H7 (cell line): ENCODE measurements at regions not wholly inside any gene's neighbourhood (a gene's known extent, or its start where the extent isn't known, plus 50 kb on each side); places are given as distances from the start of the nearest gene placed in this dataset.

Experiments used
- DNase-seq: peaks from one replicate; pipeline ENCODE4 v3.0.0; 2012
- H3K27me3 ChIP-seq: 2 replicates; pipeline ENCODE4 v1.6.0; 2011; ENCODE audit warnings: mild to moderate bottlenecking, low read length; ENCODE audit not compliant: control insufficient read depth, insufficient read depth
- H3K36me3 ChIP-seq: replicated peaks from 2 replicates; pipeline ENCODE4 v1.5.1; 2011; ENCODE audit warnings: low read length; ENCODE audit not compliant: control insufficient read depth, insufficient read depth
- H3K4me3 ChIP-seq: 2 replicates; pipeline ENCODE4 v1.5.1; 2011; ENCODE audit warnings: low read depth, mild to moderate bottlenecking, control low read depth, low read length, moderate library complexity; ENCODE audit not compliant: insufficient read depth

GRCh38 chr13:109576331-109576813, 210.0 kb downstream of the IRS2 start:
- Histone ChIP-seq H3K4me3 (no peak overlapping the region), H3K36me3 (no peaks in the 10 kb centered on the region)

DNA sequence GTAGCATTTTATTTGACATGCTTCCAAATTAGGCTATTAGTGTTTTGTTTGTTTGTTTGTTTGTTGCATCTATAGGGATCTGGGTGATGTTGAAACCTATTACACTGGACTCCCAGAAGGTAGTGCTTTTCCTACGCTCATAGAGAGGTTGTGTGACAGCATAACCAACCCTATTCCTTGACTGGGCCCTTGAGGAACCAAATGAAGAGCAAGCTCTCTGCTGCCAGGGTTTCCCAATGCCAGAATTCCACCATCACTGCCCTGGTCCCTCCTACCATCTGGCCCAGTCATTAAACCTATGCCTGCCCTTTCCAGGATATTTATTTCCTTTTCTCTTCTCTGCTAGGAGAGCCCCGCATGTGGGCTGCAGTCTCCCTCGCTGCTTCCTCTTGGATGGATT, 210.6 kb downstream of the IRS2 start:
- no peak for DNase-seq
- no peaks in the 10 kb centered on the region for H3K36me3 ChIP-seq
- no peaks in the 10 kb centered on the region for H3K27me3 ChIP-seq
- H3K4me3 ChIP-seq, result no peak overlapping the region

More at GRCh38 chr13:109576331-109576813, 210.0 kb downstream of the IRS2 start:
- no peaks in the 10 kb centered on the region for H3K27me3 ChIP-seq
- no peak for DNase-seq

- peak; percentile 18 for DNase-seq
- H3K36me3 ChIP-seq, result no peaks in the 10 kb centered on the region
- no peak overlapping the region for H3K4me3 ChIP-seq
- H3K27me3 ChIP-seq, result no peaks in the 10 kb centered on the region
Observed at GRCh38 chr13:109572389-109572788, 214.0 kb downstream of the IRS2 start.

DNA sequence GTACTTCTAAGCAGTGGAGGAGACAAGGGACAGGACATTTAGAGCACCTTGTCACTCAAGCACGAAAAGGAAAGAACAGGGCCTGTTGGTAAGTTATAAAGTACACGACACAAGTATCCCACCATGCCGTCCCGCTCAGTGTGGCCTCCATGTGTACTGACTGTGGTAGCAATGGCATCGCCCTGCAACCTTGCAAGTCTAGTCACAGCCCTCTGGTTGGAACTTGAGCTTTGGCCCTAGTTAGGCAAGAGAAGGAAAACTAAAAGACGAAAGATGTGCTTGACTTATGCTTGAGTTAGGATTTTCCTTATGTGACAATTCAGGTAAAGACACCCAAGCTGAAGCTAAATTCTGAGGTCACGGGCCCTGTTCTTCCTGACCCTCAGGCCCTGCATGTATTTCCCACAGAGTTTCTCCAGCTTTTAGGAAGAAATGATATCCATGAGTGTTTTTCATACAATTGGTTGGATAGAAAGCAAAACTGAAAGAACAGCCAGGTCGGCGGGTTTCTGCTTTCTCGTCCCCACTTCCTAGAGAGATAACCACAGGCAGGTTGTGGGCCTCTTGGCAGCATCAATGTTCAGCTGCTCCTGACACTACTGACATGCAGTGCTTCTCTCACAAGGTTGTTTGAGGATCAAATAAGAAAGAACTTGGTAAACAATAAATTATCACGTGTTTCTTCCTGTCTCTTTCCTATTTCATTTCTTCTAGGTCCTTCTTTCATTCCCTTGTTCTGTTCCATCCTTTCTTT, 216.2 kb downstream of the IRS2 start:
- DNase-seq, result no peak
- H3K27me3 ChIP-seq, result no peaks in the 10 kb centered on the region
- H3K36me3 ChIP-seq, result no peaks in the 10 kb centered on the region
- H3K4me3 ChIP-seq, result no peak overlapping the region

DNA sequence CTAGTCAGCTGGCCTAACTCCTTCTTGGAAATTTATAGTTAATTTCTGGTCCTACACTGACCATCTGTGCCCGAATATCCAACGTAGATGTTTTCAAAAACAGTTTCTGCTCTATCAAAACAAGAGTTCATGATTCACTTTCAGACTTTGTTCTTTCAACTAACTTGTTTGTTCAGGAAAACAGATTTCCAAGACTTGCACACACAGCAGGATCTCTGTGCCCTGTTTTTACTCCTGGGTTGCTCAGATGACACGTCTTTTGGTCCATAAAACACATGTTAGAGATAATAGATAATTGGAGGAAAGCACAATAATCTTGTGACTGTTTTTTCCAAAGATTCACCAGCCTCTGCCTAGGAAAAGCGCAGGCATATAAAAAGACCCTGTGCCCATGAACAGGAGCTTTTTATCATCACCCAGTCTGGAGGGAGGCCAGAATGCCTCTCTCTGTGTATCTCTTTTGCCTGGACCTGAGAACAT, 218.0 kb downstream of the IRS2 start:
- no peaks in the 10 kb centered on the region for H3K36me3 ChIP-seq
- no peak for DNase-seq
- H3K4me3 ChIP-seq, result no peak overlapping the region
- H3K27me3 ChIP-seq, result no peaks in the 10 kb centered on the region

DNA sequence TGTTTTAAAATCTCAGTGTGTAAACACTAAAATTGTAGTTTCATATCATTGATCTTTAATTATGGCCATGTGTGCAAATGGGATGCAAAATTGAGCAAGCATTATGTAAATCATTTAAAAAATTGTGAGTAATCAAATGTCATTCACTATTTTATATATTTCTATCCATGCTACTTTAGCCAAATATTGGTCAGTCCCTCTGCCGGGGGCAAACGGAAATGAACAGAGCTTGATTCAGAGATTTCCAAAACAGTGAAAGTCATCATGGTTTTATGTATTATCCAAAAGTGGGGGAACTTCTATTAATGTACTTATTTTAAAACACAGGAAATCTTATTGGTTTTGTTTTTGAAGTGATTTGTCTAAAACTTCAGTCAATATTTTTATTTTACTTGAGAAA, 219.1 kb downstream of the IRS2 start:
- Histone ChIP-seq H3K4me3 (no peak overlapping the region), H3K36me3 (no peaks in the 10 kb centered on the region), H3K27me3 (no peaks in the 10 kb centered on the region)
- no peak for DNase-seq

- Histone ChIP-seq H3K4me3 (no peak overlapping the region), H3K27me3 (no peaks in the 10 kb centered on the region), H3K36me3 (no peaks in the 10 kb centered on the region)
- no peak for DNase-seq
Observed at GRCh38 chr13:109565877-109566276, 220.5 kb downstream of the IRS2 start.

- no peaks in the 10 kb centered on the region for H3K36me3 ChIP-seq
- no peak overlapping the region for H3K4me3 ChIP-seq
- no peaks in the 10 kb centered on the region for H3K27me3 ChIP-seq
- no peak for DNase-seq
Observed at GRCh38 chr13:109548374-109548773, 238.0 kb downstream of the IRS2 start.

DNA sequence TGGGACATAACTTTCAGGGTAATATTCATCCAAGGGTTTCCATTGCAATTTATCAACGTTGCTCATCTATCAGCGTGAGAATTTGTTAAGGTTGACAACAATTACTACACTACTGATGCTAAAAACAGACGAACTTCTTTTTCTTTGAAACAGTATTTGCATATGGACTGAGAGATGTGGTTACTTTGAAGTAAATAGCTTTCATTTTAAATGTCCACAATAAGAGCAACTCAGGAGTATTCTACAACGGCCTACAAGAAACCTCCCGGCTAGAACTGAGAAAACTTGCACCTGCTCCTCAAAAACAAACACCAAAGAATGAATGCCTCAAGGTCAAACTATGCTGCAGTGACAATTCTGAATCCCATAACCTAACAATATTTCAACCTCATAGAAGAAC, 238.4 kb downstream of the IRS2 start:
- DNase-seq, result no peak
- H3K27me3 ChIP-seq, result no peaks in the 10 kb centered on the region
- no peak overlapping the region for H3K4me3 ChIP-seq
- H3K36me3 ChIP-seq, result no peaks in the 10 kb centered on the region

- Histone ChIP-seq H3K27me3 (no peaks in the 10 kb centered on the region), H3K4me3 (no peak overlapping the region), H3K36me3 (no peaks in the 10 kb centered on the region)
- DNase-seq, result peak; percentile 30
Observed at GRCh38 chr13:109545931-109546330, 240.5 kb downstream of the IRS2 start.

DNA sequence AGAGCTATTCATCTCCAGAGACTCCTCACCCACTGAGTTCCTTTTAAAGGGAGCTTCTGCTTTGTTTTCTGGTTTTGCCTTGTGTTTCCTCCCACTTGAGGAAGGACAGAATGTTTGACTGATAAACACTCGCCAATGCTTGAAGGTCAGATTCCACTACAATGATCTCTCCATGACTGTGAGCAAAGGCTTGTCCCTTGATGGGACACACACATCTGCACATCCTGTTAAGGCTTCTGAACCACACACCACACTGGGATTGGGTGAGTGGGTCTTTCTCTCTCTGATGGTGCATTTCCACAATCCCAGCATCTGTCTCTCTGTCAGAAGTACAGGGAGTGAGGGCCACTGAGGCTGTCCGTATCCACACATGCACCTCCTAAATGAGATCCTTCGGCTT, 245.3 kb downstream of the IRS2 start:
- no peaks in the 10 kb centered on the region for H3K27me3 ChIP-seq
- H3K36me3 ChIP-seq, result no peaks in the 10 kb centered on the region
- H3K4me3 ChIP-seq, result no peak overlapping the region
- DNase-seq, result no peak

- Histone ChIP-seq H3K4me3 (no peak overlapping the region), H3K36me3 (no peaks in the 10 kb centered on the region), H3K27me3 (no peaks in the 10 kb centered on the region)
- DNase-seq, result no peak
Observed at GRCh38 chr13:109537584-109537983, 248.8 kb downstream of the IRS2 start.

GRCh38 chr13:109533350-109533749, 253.0 kb downstream of the IRS2 start:
- DNase-seq, result no peak
- H3K27me3 ChIP-seq, result no peaks in the 10 kb centered on the region
- no peaks in the 10 kb centered on the region for H3K36me3 ChIP-seq
- no peak overlapping the region for H3K4me3 ChIP-seq

DNA sequence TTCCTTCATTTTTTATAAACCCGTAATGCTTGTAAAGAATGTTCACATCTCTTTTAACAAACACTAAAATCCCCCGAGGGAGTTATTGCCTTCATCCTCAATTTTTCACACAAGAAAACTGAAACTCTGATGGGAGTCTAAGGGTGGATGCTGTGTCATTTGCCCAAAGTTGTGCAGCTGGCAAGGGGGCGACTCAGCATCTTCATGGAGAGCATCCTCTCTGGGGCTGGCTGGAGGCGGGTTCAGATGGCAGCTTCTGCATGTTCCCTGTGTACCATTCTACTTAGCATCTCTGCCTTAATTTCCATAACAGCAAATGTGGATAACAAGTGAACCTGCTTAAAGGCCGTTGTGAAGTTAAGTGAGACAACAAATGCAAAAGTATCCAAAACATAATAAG, 256.4 kb downstream of the IRS2 start:
- DNase-seq, result no peak
- H3K4me3 ChIP-seq, result no peak overlapping the region
- no peaks in the 10 kb centered on the region for H3K36me3 ChIP-seq
- H3K27me3 ChIP-seq, result no peaks in the 10 kb centered on the region

DNA sequence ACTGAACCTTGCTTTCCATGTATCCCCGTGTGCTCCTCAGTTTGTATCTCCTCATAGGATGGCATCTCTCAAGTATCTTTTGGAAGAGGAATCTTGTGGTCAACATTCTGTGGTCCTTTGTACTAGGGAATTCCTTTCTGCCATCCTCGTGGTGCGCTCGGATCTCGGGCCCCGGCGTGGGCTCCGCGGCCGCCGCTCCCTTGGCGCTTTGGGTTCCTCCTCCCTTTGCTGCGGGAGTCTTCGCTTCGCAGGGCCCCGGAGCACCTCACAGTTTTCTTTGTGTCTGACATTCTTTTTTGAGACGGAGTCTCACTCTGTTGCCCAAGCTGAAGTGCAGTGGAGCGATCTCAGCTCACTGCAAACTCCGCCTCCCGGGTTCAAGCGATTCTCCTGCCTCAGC, 264.7 kb downstream of the IRS2 start:
- Histone ChIP-seq H3K4me3 (no peak overlapping the region), H3K36me3 (no peaks in the 10 kb centered on the region), H3K27me3 (no peaks in the 10 kb centered on the region)
- DNase-seq, result no peak
